ENCODE measurements at regions not wholly inside any gene's neighbourhood (a gene's known extent, or its start where the extent isn't known, plus 50 kb on each side); places are given as distances from the start of the nearest gene placed in this dataset.
A peak's percentile ranks its signal among the peaks of the same experiment; 100 is the strongest.

DNA sequence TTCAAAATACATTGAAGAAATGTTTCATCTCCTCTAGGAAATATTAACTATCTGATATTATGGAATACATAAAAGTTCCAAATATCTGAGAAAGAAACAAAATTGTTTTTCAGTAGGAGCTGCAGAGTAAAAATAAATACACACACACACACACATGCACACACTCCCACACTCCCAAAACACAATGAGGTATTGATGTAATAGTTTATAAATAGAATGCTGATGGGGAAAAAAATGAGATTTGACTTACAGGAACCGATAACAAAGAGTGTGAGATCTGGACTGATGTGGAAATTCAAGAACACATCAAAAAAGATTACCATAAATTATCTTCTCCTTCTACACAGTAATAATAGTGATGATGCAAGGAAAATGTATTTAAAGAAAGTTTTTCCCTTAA is 438.0 kb upstream of the CELF2 start:
- no peaks in the 10 kb centered on the region for H3K9me3 ChIP-seq (ENCODE audit: low read depth)
- H3K36me3 ChIP-seq = no peaks in the 10 kb centered on the region
- peak in 1 of 2 donors; percentile 32 for DNase-seq (ENCODE audit: low read depth in 1 of 2, low spot score in 1 of 2)
- no peaks in the 10 kb centered on the region for H3K4me1 ChIP-seq (ENCODE audit: low read depth)
- no peak overlapping the region for H3K4me3 ChIP-seq
- H3K27ac ChIP-seq = no peak overlapping the region
- H3K27me3 ChIP-seq = no peaks in the 10 kb centered on the region
- TF ChIP-seq, protein P1, sequence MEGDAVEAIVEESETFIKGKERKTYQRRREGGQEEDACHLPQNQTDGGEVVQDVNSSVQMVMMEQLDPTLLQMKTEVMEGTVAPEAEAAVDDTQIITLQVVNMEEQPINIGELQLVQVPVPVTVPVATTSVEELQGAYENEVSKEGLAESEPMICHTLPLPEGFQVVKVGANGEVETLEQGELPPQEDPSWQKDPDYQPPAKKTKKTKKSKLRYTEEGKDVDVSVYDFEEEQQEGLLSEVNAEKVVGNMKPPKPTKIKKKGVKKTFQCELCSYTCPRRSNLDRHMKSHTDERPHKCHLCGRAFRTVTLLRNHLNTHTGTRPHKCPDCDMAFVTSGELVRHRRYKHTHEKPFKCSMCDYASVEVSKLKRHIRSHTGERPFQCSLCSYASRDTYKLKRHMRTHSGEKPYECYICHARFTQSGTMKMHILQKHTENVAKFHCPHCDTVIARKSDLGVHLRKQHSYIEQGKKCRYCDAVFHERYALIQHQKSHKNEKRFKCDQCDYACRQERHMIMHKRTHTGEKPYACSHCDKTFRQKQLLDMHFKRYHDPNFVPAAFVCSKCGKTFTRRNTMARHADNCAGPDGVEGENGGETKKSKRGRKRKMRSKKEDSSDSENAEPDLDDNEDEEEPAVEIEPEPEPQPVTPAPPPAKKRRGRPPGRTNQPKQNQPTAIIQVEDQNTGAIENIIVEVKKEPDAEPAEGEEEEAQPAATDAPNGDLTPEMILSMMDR (IDR thresholded peaks at IDR 0.05; ENCODE audit: low read depth, low read length) = no peak

DNA sequence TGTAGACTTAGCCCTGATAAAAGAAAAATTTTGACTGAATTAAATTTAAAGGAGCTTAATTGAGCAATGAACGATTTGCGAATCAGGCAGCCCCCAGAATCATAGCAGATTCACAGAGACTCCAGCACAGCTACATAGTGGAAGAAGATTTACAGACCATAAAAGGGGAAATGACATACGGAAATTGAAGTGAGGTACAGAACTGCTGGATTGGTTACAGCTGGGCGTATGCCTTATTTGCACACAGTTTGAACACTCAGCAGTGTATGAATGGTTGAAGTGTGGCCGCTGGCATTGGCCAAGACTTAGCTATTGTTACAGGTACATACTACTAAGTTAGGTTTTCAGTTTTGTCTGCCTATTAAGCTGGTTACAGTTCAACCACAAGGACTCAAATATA is 433.5 kb upstream of the CELF2 start:
- H3K4me1 ChIP-seq (ENCODE audit: low read depth) = no peaks in the 10 kb centered on the region
- DNase-seq (ENCODE audit: low read depth in 1 of 2, low spot score in 1 of 2) = no peak
- no peak overlapping the region for H3K27ac ChIP-seq
- no peaks in the 10 kb centered on the region for H3K27me3 ChIP-seq
- H3K36me3 ChIP-seq = no peaks in the 10 kb centered on the region
- no peaks in the 10 kb centered on the region for H3K9me3 ChIP-seq (ENCODE audit: low read depth)
- TF ChIP-seq, protein P1 (IDR thresholded peaks at IDR 0.05; ENCODE audit: low read depth, low read length) = no peak
- no peak overlapping the region for H3K4me3 ChIP-seq

DNA sequence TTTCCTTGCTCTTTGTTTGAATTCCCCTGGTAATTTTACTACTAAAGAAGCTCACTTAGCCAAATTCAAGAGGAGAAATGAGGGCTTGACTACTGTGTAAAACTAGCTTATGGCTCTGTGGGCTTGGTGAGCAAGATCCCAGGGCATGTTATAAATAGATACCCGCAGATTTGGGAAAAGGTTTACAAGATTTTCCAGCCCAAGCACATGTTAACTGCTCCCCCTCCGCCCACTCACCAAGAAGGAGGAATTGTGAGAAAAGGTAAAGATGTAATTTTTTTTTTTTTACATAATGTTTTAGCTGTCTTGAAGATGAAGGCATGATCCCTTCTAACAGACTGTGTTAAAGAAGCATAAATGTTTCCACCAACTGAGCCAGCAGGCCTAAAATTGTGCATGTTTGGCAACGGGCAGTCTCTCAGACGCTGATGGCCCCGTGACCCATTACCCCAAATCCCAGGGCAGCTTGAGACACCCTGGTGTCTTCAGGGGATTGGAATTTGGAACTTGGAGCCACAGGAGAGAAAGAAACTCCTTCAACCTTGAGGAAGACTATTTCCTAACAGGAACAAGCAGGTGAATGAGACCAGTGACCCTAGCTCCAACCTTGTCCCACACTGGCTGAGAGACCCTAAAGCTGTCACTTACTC is 429.8 kb upstream of the CELF2 start:
- Histone ChIP-seq H3K4me3 (no peak overlapping the region), H3K27ac (no peak overlapping the region), H3K27me3 (no peaks in the 10 kb centered on the region), H3K9me3 (ENCODE audit: low read depth) (no peaks in the 10 kb centered on the region), H3K4me1 (ENCODE audit: low read depth) (no peaks in the 10 kb centered on the region), H3K36me3 (no peaks in the 10 kb centered on the region)
- TF ChIP-seq, protein P1 (IDR thresholded peaks at IDR 0.05; ENCODE audit: low read depth, low read length) = no peak
- peak in 1 of 2 donors; percentile 30 for DNase-seq (ENCODE audit: low read depth in 1 of 2, low spot score in 1 of 2)

DNA sequence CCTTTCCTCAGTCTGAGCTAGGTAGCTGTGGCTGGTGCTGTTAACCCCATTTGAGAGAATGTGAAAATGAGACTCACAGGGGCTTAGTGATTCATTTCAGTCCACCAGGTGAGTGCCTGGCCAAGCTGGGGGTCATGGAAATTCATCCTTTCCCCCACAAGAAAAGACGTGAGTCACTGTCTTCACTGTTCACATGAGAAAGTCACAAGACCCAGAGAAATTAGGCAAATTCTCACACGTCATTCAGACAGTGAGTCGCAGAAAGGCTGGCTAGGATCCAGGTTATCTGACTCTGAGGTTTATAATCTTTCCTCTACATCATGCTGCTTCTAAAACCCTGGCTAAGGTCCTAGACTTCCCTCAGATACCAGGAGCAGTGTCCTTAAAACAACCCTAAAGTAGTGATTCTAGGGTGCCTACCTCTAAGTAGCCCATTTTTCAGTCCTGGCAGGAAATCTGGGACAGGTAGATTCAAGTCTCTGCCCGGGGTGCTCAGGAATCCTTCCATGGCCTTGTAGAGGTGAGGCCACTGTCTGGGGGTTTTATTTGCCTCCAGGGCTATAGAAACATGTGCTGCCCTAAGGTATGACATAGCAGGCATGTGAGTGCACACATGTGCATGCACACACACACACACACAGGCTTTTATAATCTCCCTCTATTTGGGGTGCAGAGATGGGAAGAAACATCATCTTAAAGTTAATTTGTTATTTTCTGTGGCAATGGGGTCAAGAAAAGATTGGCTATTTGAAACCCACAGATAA is 427.9 kb upstream of the CELF2 start:
- no peak overlapping the region for H3K4me3 ChIP-seq
- no peak overlapping the region for H3K27ac ChIP-seq
- peak in 1 of 2 donors; percentile 98 for DNase-seq (ENCODE audit: low read depth in 1 of 2, low spot score in 1 of 2)
- no peaks in the 10 kb centered on the region for H3K27me3 ChIP-seq
- H3K9me3 ChIP-seq (ENCODE audit: low read depth) = no peaks in the 10 kb centered on the region
- no peaks in the 10 kb centered on the region for H3K4me1 ChIP-seq (ENCODE audit: low read depth)
- H3K36me3 ChIP-seq = no peaks in the 10 kb centered on the region
- TF ChIP-seq, protein P1 (IDR thresholded peaks at IDR 0.05; ENCODE audit: low read depth, low read length) = no peak

DNA sequence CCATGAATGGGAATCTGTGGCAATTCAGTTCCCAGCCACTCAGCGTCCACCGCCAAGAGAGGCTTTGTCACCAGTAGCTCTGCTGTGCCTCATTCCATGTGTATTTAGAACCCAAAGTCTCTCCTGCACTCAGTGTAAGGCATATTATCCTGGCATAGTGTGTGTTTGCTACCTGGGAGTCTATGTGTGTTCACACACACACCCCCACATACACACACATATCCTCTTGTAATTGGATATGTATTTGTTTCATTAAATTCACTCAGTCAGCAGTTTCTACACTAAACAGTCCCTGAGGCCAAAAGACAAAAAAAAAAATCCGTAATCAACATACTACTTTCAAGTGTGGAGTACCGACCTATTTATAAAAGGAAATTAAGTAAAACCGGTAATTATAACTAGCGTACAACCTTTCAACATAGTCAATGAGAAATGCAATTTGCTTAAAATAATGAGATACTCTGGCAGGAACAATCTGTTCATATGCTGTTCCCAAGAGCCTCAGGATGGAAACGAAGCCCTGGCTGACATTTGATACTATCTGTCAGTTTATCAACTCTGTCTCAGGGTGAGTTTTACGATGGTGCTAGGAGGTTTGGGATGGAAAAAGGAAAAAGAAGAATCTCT is 425.8 kb upstream of the CELF2 start:
- TF ChIP-seq, protein P1 (IDR thresholded peaks at IDR 0.05; ENCODE audit: low read depth, low read length) = no peak
- no peaks in the 10 kb centered on the region for H3K36me3 ChIP-seq
- H3K4me1 ChIP-seq (ENCODE audit: low read depth) = no peaks in the 10 kb centered on the region
- DNase-seq (ENCODE audit: low read depth in 1 of 2, low spot score in 1 of 2) = no peak
- H3K4me3 ChIP-seq = no peak overlapping the region
- H3K27me3 ChIP-seq = no peaks in the 10 kb centered on the region
- H3K9me3 ChIP-seq (ENCODE audit: low read depth) = no peaks in the 10 kb centered on the region
- no peak overlapping the region for H3K27ac ChIP-seq
